SU-DHL-6 (cell line): ENCODE measurements at regions not wholly inside any gene's neighbourhood (a gene's known extent, or its start where the extent isn't known, plus 50 kb on each side); places are given as distances from the start of the nearest gene placed in this dataset.

Source experiments
- H2AFZ ChIP-seq: fragments of 200-600 bp; sonication (generic); 2 replicates; pipeline ENCODE4 v1.6.1; 2014; ENCODE audit warnings: low read depth, mild to moderate bottlenecking, moderate library complexity, mixed read lengths, antibody characterized with exemption, low read length; ENCODE audit not compliant: severe bottlenecking
- H3F3A ChIP-seq: fragments of 200-600 bp; shearing (Covaris generic); 2 replicates; pipeline ENCODE4 v1.6.0; 2016; ENCODE audit warnings: antibody characterized with exemption, mild to moderate bottlenecking; ENCODE audit not compliant: insufficient read depth
- H3K27ac ChIP-seq: fragments of 200-600 bp; sonication (generic); 2 replicates; pipeline ENCODE4 v1.5.1; 2016; ENCODE audit warnings: low read depth, mild to moderate bottlenecking, low read length, moderate library complexity, mixed read lengths
- H3K27me3 ChIP-seq: fragments of 200-600 bp; sonication (generic), shearing (Covaris generic); 2 replicates; pipeline ENCODE4 v1.6.0; 2014; ENCODE audit warnings: mild to moderate bottlenecking, low read length
- H3K36me3 ChIP-seq: fragments of 200-600 bp; sonication (generic); 2 replicates; pipeline ENCODE4 v1.6.1; 2014; ENCODE audit warnings: mild to moderate bottlenecking, low read length, mixed read lengths
- H3K4me2 ChIP-seq: fragments of 300-600, 200-600 bp; shearing (Covaris generic), sonication (generic); 2 replicates; pipeline ENCODE4 v1.6.0; 2014; ENCODE audit warnings: low read length, low read depth, mild to moderate bottlenecking; ENCODE audit not compliant: poor library complexity, severe bottlenecking
- H3K4me3 ChIP-seq: fragments of 200-600 bp; sonication (generic); 2 replicates; pipeline ENCODE4 v1.5.1; 2014; ENCODE audit warnings: antibody characterized with exemption, low read length, mild to moderate bottlenecking, mixed read lengths; ENCODE audit not compliant: insufficient read depth, poor library complexity, severe bottlenecking
- H3K79me2 ChIP-seq: fragments of 200-600 bp; sonication (generic); 2 replicates; pipeline ENCODE4 v1.6.1; 2014; ENCODE audit warnings: mild to moderate bottlenecking, low read length, moderate library complexity; ENCODE audit not compliant: insufficient read depth
- H3K9ac ChIP-seq: fragments of 200-600 bp; sonication (generic); 2 replicates; pipeline ENCODE4 v1.7.0; 2014; ENCODE audit warnings: mild to moderate bottlenecking, low read length
- H3K9me2 ChIP-seq: fragments of 200-600 bp; sonication (generic); replicated peaks from 2 replicates; pipeline ENCODE4 v1.6.1; 2014; ENCODE audit warnings: low read length; ENCODE audit not compliant: insufficient read depth
- H3K9me3 ChIP-seq: fragments of 200-600 bp; sonication (generic); 2 replicates; pipeline ENCODE4 v1.6.1; 2014; ENCODE audit warnings: low read length, mixed read lengths; ENCODE audit not compliant: insufficient read depth
- H4K20me1 ChIP-seq: fragments of 200-600 bp; sonication (generic); 2 replicates; pipeline ENCODE4 v1.6.1; 2014; ENCODE audit warnings: low read depth, mild to moderate bottlenecking, antibody characterized with exemption, low read length, moderate library complexity, mixed read lengths
- CTCF ChIP-seq: fragments of 200-600 bp; sonication (generic); IDR thresholded peaks from one replicate; pipeline ENCODE4 v1.5.1; 2017; ENCODE audit warnings: antibody characterized with exemption, mild to moderate bottlenecking, low read length, moderate library complexity; ENCODE audit not compliant: insufficient read depth, poor library complexity, severe bottlenecking
- EZH2phosphoT487 ChIP-seq: fragments of 200-600 bp; sonication (generic), shearing (Covaris generic); conservative IDR thresholded peaks from 2 replicates; pipeline ENCODE4 v1.6.1; 2018; ENCODE audit warnings: mild to moderate bottlenecking, antibody characterized with exemption, low read length, moderate library complexity, mixed read lengths

- H3K27me3 ChIP-seq, result no peaks in the 10 kb centered on the region
- H3F3A ChIP-seq, result no peaks in the 10 kb centered on the region
- H2AFZ ChIP-seq, result no peak overlapping the region
- H4K20me1 ChIP-seq, result no peaks in the 10 kb centered on the region
- no peak overlapping the region for H3K4me3 ChIP-seq
- TF ChIP-seq EZH2phosphoT487 (no peak), CTCF (no peak)
- H3K9ac ChIP-seq, result no peak overlapping the region
- no peaks in the 10 kb centered on the region for H3K9me3 ChIP-seq
- H3K79me2 ChIP-seq, result no peaks in the 10 kb centered on the region
- H3K27ac ChIP-seq, result no peak overlapping the region
- H3K9me2 ChIP-seq, result no peaks in the 10 kb centered on the region
- H3K36me3 ChIP-seq, result no peaks in the 10 kb centered on the region
- H3K4me2 ChIP-seq, result no peak overlapping the region
Measured at GRCh38 chr3:55180161-55180560, 252.3 kb upstream of the LRTM1 start.

GRCh38 chr3:55178336-55178735, 250.5 kb upstream of the LRTM1 start:
- TF ChIP-seq CTCF (no peak), EZH2phosphoT487 (no peak)
- Histone ChIP-seq H3K4me3 (no peak overlapping the region), H3K27ac (no peak overlapping the region), H4K20me1 (no peaks in the 10 kb centered on the region), H3K79me2 (no peaks in the 10 kb centered on the region), H2AFZ (no peak overlapping the region), H3K9me3 (no peaks in the 10 kb centered on the region), H3K4me2 (no peak overlapping the region), H3K27me3 (no peaks in the 10 kb centered on the region), H3K9ac (no peak overlapping the region), H3K9me2 (no peaks in the 10 kb centered on the region), H3F3A (no peaks in the 10 kb centered on the region), H3K36me3 (no peaks in the 10 kb centered on the region)

GRCh38 chr3:55177749-55178148, 249.9 kb upstream of the LRTM1 start:
- Histone ChIP-seq H3K36me3 (no peaks in the 10 kb centered on the region), H3F3A (no peaks in the 10 kb centered on the region), H3K27me3 (no peaks in the 10 kb centered on the region), H3K27ac (no peak overlapping the region), H3K79me2 (no peaks in the 10 kb centered on the region), H3K4me3 (no peak overlapping the region), H3K9ac (no peak overlapping the region), H4K20me1 (no peaks in the 10 kb centered on the region), H3K9me2 (no peaks in the 10 kb centered on the region), H3K4me2 (no peak overlapping the region), H2AFZ (no peak overlapping the region), H3K9me3 (no peaks in the 10 kb centered on the region)
- TF ChIP-seq CTCF, result no peak

- Histone ChIP-seq H3K4me3 (no peak overlapping the region), H3K9ac (no peak overlapping the region), H3K9me2 (no peaks in the 10 kb centered on the region), H3K79me2 (no peaks in the 10 kb centered on the region), H2AFZ (no peak overlapping the region), H3K9me3 (no peaks in the 10 kb centered on the region), H3K27me3 (no peaks in the 10 kb centered on the region), H4K20me1 (no peaks in the 10 kb centered on the region), H3K27ac (no peak overlapping the region), H3F3A (no peaks in the 10 kb centered on the region), H3K4me2 (no peak overlapping the region), H3K36me3 (no peaks in the 10 kb centered on the region)
- TF ChIP-seq EZH2phosphoT487, result no peak
- TF ChIP-seq CTCF, result no peak
Measured at GRCh38 chr3:55175423-55175822, 247.6 kb upstream of the LRTM1 start.
